AG08395 (cell line): ENCODE measurements at regions not wholly inside any gene's neighbourhood (a gene's known extent, or its start where the extent isn't known, plus 50 kb on each side); places are given as distances from the start of the nearest gene placed in this dataset.

Source experiments
- DNase-seq: peaks from one replicate; pipeline ENCODE4 v3.0.0; 2012; ENCODE audit warnings: mixed read lengths, low spot score

DNA sequence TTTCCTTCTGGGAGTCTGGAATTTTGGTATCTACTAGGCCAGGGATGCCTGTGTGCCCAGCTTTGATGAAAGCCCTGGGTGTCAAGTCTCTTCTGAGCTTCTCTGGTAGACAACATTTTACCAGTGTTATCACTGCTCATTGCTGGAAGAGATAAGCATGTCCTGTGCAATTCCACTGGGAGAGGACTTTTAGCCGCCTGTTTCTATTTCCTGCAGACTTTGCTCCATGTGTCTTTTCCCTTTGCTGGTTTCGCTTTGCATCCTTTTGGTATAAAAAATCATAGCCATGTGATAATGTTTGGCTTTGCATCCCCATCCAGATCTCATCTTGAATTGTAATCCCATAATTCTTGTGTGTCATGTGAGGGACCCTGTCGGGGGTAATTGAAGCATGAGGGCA lies 163.2 kb downstream of the SLC28A3 start:
- DNase-seq: no peak

GRCh38 chr9:84179531-84179930 lies 161.0 kb downstream of the SLC28A3 start:
- DNase-seq: no peak

GRCh38 chr9:84187090-84187489 lies 153.5 kb downstream of the SLC28A3 start:
- DNase-seq: no peak

DNA sequence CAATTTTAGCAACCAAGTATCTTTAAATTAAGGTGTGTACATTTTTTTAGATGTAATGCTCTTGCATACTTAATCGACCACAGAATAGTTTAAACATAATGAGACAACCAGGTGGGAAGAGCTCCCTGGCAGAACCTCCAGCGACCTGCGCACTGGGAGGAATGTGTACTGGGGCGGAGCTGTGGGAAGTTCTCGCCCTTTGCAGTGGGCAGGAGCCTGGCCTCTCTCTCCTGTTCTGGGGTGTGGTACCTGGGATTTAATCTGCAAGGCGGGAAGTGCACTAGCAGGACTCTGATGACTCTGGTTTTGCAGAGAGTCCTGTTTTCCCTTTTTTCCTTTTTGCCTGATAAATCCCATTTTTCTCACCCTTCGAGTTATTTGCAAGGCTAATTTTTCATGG lies 150.7 kb downstream of the SLC28A3 start:
- DNase-seq: no peak

GRCh38 chr9:84190411-84190810 lies 150.1 kb downstream of the SLC28A3 start:
- DNase-seq: no peak

DNA sequence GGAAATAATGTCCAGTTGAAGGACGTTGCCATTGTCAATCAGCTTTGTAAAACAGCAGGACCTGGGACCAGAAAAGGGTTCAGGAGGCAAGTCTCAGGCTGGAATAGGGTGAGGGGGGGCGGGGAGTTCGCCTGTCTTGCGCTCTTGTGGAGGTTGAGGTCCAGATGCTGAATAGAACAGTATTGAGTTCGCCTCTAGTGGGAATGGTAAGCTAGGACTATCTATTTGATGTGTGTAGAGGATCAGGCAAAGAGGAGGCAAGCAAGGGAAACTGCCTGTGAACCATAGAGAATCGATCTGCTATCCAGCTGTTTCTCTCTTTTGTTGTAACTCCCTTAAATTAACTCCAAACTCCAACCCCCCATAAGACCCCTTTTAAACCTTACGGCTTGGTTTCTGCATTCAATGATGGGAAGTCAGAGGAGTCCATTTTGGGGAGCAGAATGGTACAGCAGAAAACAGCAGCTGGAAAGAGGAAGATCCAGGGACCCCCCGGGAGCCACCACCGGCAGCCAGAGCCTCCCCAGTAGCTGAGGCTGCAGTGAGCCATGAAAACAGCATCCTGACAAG lies 133.7 kb downstream of the SLC28A3 start:
- DNase-seq: peak; percentile 5

DNA sequence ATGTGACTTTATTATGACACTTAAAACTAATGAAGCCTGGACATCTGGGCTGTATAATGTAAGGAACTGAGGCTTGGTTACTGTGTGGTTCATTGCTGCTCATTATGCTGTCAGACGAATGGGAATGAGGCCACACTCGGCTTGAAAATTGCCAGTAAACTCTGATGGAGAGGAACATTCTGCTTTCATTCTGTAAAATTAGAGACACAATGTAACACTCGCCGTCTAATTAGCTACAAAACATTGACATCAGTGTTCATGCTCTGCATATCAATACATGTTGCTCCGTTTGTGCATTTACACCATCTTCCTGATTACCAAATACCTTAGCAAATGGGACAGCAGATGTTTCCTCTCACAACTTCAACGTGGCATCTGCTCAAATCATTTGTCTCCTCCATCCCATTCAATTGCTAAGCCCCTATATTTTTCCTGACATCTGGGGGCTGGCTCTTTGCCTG lies 133.0 kb downstream of the SLC28A3 start:
- peak; percentile 32 for DNase-seq

- no peak for DNase-seq
Measured at GRCh38 chr9:84212246-84212645, 128.3 kb downstream of the SLC28A3 start.

- no peak for DNase-seq
Measured at GRCh38 chr9:84212982-84213381, 127.6 kb downstream of the SLC28A3 start.

DNA sequence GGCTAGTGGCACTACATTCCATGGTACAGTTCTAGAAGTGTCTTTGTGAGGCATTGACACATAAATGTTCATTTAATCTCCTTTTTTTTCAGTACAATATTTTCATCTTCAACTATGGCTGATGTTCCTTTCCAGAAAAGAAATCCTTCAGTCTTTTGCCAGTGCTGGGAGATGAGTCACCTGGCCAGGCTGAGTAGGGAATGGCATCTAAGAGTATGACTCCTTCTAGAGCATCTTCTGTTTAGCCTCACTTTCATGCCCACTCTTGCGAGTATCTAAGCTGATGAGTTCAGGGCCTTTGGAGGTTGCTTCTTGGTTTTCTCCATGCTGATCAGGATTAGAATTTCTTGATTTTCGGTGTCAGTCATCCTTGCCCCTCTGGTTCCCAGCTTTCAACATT lies 124.4 kb downstream of the SLC28A3 start:
- DNase-seq: peak; percentile 30

- DNase-seq: no peak
Measured at GRCh38 chr9:84218322-84218721, 122.2 kb downstream of the SLC28A3 start.

DNA sequence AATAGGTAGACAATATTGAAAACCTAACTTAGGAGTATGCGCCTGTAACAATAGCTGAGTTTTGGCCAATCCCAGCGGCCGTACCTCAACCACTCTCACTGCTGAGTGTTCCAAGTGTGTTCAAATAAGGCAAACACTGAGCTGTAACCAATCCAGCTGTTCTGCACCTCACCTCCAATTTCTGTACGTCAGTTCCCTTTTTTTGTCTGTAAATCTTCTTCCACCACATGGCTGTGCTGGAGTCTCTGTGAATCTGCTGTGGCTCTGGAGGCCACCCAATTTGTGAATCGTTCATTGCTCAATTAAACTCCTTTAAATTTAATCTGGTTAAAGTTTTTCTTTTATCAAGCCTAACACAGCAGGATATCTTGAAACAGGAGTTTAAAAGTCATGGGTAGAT lies 116.3 kb downstream of the SLC28A3 start:
- no peak for DNase-seq
